Lung (tissue), 11 donors: ENCODE measurements at regions not wholly inside any gene's neighbourhood (a gene's known extent, or its start where the extent isn't known, plus 50 kb on each side); places are given as distances from the start of the nearest gene placed in this dataset.

Experiments used
- ATAC-seq: fragments of 200-7000 bp; cut with Tn5 transposase; one replicate; pipeline ENCODE4 v1.9.1; 2020; ENCODE audit warnings: moderate number of reproducible peaks; ENCODE audit not compliant: insufficient read depth, low FRiP score
- DNase-seq, 3 donors: peaks; one replicate each; pipeline ENCODE4 v3.0.0-alpha.2; 2013 to 2017
- H3K27ac ChIP-seq, 2 donors: one replicate each; pipeline ENCODE4 v1.5.1; 2013; ENCODE audit warnings: mild to moderate bottlenecking in 2 of 2, moderate library complexity in 2 of 2, control low read depth in 1 of 2, inconsistent platforms in 1 of 2, low read depth in 1 of 2, low read length in 1 of 2
- H3K27me3 ChIP-seq, 3 donors: one replicate each; pipeline ENCODE4 v1.5.1; 2013; ENCODE audit warnings: low read length in 2 of 3; ENCODE audit not compliant: control insufficient read depth in 3 of 3, insufficient read depth in 3 of 3
- H3K36me3 ChIP-seq, 4 donors: one replicate each; pipeline ENCODE4 v1.5.1; 2013; ENCODE audit warnings: low read length in 4 of 4, mild to moderate bottlenecking in 1 of 4, moderate library complexity in 1 of 4; ENCODE audit not compliant: control insufficient read depth in 4 of 4, insufficient read depth in 4 of 4
- H3K4me1 ChIP-seq, 5 donors: one replicate each; pipeline ENCODE4 v1.5.1; 2013; ENCODE audit warnings: low read length in 5 of 5, mild to moderate bottlenecking in 2 of 5, moderate library complexity in 1 of 5; ENCODE audit not compliant: control insufficient read depth in 5 of 5, insufficient read depth in 5 of 5
- H3K4me3 ChIP-seq: one replicate; pipeline ENCODE4 v1.5.1; 2013; ENCODE audit warnings: mild to moderate bottlenecking, control low read depth, moderate library complexity
- H3K9ac ChIP-seq, 2 donors: one replicate each; pipeline ENCODE4 v1.5.1; 2013; ENCODE audit warnings: low read length in 2 of 2, control low read depth in 1 of 2; ENCODE audit not compliant: insufficient read depth in 1 of 2
- H3K9me3 ChIP-seq, 4 donors: one replicate each; pipeline ENCODE4 v1.5.1; 2013; ENCODE audit warnings: low read length in 3 of 4, mild to moderate bottlenecking in 1 of 4, moderate library complexity in 1 of 4; ENCODE audit not compliant: control insufficient read depth in 4 of 4, insufficient read depth in 3 of 4
- CTCF ChIP-seq: IDR thresholded peaks from 2 replicates; pipeline ENCODE4 v1.5.1; 2012; ENCODE audit warnings: mild to moderate bottlenecking; ENCODE audit errors: control extremely low read depth, extremely low read depth
- WGBS, 2 donors: extraction: QIAGEN DNeasy Blood & Tissue Kit; methylation state at CpG; one replicate each; pipeline ENCODE4 v1.1.7; 2013; 5-methylcytosine and 5-hydroxymethylcytosine counted together
- donor health status: control.
- donor health status: control.
- donor health status: Bipolar disorder and iron deficiency.
- donor health status: healthy.
- donor health status: DM: yes; HTN: yes; CAD: no.

DNA sequence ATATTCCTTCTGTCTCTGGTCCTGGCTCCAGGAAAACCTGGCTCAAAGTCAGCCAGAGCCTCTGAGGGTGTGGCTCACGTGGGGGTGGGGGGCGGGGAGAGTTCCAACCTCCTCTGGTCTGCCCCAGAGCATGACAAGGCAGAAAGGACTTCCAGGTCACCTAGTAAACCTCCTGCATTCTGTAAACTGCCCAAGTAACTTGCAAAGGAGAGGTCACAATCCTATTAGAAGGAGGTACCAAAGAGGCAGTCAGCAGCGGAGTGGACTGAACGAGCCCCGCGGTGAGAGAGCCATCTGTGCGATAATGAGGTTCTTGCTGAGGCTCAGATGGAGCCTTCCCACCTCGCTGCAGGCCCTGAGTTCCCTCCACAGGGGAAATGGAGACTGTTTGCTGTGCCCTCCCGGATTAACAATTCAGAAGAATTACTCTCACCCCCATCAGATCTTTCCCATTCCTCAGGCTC lies 58.9 kb upstream of the GATA6 start:
- Histone ChIP-seq H3K27ac (no peak overlapping the region), H3K9me3 (no peaks in the 10 kb centered on the region), H3K36me3 (no peaks in the 10 kb centered on the region), H3K4me1 (peaks cover 0 to 7% (median under 1%) of the 10 kb centered on the region in 5 donors), H3K27me3 (no peaks in the 10 kb centered on the region), H3K4me3 (no peak overlapping the region), H3K9ac (no peak overlapping the region)
- 60 to 63% methylated on average over 9 of the region's 9 CpGs for WGBS, 2 donors
- no peak for TF ChIP-seq CTCF
- ATAC-seq (no peak), DNase-seq (no peak)

GRCh38 chr18:22112215-22112614 lies 57.2 kb upstream of the GATA6 start:
- DNase-seq (no peak), ATAC-seq (no peak)
- Histone ChIP-seq H3K27ac (no peak overlapping the region), H3K9me3 (no peaks in the 10 kb centered on the region), H3K4me3 (no peak overlapping the region), H3K9ac (no peak overlapping the region), H3K27me3 (no peaks in the 10 kb centered on the region), H3K4me1 (peaks cover 0 to 7% (median 3%) of the 10 kb centered on the region in 5 donors), H3K36me3 (no peaks in the 10 kb centered on the region)
- no peak for TF ChIP-seq CTCF
- WGBS, 2 donors: 91 to 94% methylated on average over 5 of the region's 5 CpGs

GRCh38 chr18:22113144-22113844 lies 56.1 kb upstream of the GATA6 start:
- no peak for DNase-seq
- Histone ChIP-seq H3K9ac (no peak overlapping the region), H3K36me3 (no peaks in the 10 kb centered on the region), H3K27me3 (no peaks in the 10 kb centered on the region), H3K4me3 (no peak overlapping the region), H3K27ac (no peak overlapping the region), H3K9me3 (no peaks in the 10 kb centered on the region), H3K4me1 (peaks cover 0 to 7% (median 3%) of the 10 kb centered on the region in 5 donors)
- ATAC-seq: no peak
- 61 to 75% methylated on average over 9 of the region's 9 CpGs for WGBS, 2 donors
- TF ChIP-seq CTCF: no peak
